ENCODE measurements at regions not wholly inside any gene's neighbourhood (a gene's known extent, or its start where the extent isn't known, plus 50 kb on each side); places are given as distances from the start of the nearest gene placed in this dataset.

DNA sequence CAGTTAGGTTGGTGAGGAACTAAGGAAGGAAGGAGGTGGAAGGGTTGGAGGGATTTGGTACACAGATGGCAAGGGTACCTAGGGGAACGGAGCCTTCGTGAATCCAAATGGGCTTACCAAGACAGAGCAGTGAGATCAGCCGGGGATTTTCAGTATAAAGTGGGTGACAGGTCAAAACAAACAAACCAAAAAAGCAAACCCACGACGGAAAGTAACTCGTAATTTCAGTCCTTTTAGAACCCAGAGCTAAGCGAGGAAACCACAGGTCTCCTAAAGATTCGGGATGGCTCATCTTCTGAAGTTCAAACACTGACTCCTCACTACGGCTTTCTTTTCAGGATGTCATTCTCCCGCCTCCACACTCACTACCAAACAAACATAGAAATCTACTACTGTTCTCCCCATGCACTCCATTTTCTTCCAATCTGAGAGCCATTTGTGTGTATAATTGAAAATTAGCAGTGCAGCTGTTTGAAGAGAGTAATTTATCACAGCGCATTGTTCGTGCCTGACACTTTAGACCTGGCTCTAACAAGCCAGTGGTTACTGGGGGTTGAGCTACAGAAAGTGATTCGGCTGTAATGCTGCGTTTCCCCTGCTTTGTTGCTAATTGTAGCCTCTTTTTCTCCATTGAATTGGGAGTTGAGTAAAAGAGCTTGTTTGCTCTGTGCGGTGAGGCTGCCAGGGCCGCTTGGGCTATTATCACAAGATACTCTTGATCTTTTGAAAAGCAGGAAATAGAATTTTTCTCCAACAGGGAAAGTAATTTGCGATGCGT is 64.7 kb upstream of the CCDC39 start:
- Histone ChIP-seq H3K79me2 (ENCODE audit: control insufficient read depth, insufficient read depth, low read length) (no peaks in the 10 kb centered on the region), H3K9me3 (replicated peaks; ENCODE audit: control insufficient read depth, insufficient read depth, low read length) (no peaks in the 10 kb centered on the region), H3K9me1 (replicated peaks; ENCODE audit: control insufficient read depth, extremely low read depth, insufficient read depth, low read length) (no peaks in the 10 kb centered on the region), H3K4me2 (ENCODE audit: insufficient read depth, low read length) (no peak overlapping the region), H3K4me1 (ENCODE audit: control insufficient read depth, extremely low read depth, insufficient read depth, low read length) (no peaks in the 10 kb centered on the region), H3K4me3 (replicated peaks in 1 of 3; ENCODE audit: insufficient read depth in 1 of 3, low read depth in 1 of 3, low read length in 3 of 3) (no peak overlapping the region), H2AFZ (ENCODE audit: low read depth, low read length) (no peak overlapping the region), H3K27ac (ENCODE audit: insufficient read depth, low read depth, low read length) (no peak overlapping the region), H3K36me3 (ENCODE audit: control insufficient read depth in 2 of 2, extremely low read depth in 1 of 2, insufficient read depth in 2 of 2, low read length in 2 of 2) (no peaks in the 10 kb centered on the region), H3K9ac (replicated peaks; ENCODE audit: extremely low read depth, insufficient read depth, low read length) (no peak overlapping the region), H4K20me1 (replicated peaks; ENCODE audit: control insufficient read depth, extremely low read depth, insufficient read depth, low read length) (no peaks in the 10 kb centered on the region), H3K27me3 (ENCODE audit: control insufficient read depth in 2 of 2, insufficient read depth in 2 of 2, low read length in 2 of 2) (no peaks in the 10 kb centered on the region)
- ChIA-PET CTCF (no interaction called here), POLR2A (interaction anchor here (0.6 kb wide), 1 partner anchor 911 kb away, joined by 3 read pairs; no protein-coding TSS in a partner anchor)
- TF ChIP-seq MYC (IDR thresholded peaks at IDR 0.05; ENCODE audit: low read depth, low read length) (no peak), FOS (IDR thresholded peaks at IDR 0.05; ENCODE audit: borderline replicate concordance, insufficient read depth, low read length) (no peak), POLR2AphosphoS5 (IDR thresholded peaks at IDR 0.05; ENCODE audit: insufficient read depth, low read depth, low read length) (no peak), EZH2 (IDR thresholded peaks at IDR 0.05; ENCODE audit: borderline replicate concordance, low read depth, low read length, severe bottlenecking) (no peak), GATA2 (IDR thresholded peaks at IDR 0.05; ENCODE audit: insufficient read depth, insufficient read length, low read depth, low read length) (no peak), POLR2A (IDR thresholded peaks at IDR 0.05; ENCODE audit: low read depth, low read length) (no peak), JUN (IDR thresholded peaks at IDR 0.05; ENCODE audit: borderline replicate concordance, insufficient read depth, insufficient read length, low read depth) (no peak)
- TF ChIP-seq, protein P1, sequence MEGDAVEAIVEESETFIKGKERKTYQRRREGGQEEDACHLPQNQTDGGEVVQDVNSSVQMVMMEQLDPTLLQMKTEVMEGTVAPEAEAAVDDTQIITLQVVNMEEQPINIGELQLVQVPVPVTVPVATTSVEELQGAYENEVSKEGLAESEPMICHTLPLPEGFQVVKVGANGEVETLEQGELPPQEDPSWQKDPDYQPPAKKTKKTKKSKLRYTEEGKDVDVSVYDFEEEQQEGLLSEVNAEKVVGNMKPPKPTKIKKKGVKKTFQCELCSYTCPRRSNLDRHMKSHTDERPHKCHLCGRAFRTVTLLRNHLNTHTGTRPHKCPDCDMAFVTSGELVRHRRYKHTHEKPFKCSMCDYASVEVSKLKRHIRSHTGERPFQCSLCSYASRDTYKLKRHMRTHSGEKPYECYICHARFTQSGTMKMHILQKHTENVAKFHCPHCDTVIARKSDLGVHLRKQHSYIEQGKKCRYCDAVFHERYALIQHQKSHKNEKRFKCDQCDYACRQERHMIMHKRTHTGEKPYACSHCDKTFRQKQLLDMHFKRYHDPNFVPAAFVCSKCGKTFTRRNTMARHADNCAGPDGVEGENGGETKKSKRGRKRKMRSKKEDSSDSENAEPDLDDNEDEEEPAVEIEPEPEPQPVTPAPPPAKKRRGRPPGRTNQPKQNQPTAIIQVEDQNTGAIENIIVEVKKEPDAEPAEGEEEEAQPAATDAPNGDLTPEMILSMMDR (IDR thresholded peaks at IDR 0.05; ENCODE audit: extremely low read depth in 1 of 2, insufficient read depth in 1 of 2, low read depth in 1 of 2, low read length in 2 of 2), result no peak
- TF ChIP-seq, protein P2, sequence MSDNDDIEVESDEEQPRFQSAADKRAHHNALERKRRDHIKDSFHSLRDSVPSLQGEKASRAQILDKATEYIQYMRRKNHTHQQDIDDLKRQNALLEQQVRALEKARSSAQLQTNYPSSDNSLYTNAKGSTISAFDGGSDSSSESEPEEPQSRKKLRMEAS (IDR thresholded peaks at IDR 0.05; ENCODE audit: insufficient read depth, insufficient read length), result no peak
- FAIRE-seq (no peak), DNase-seq (ENCODE audit: low read depth, low spot score) (no peak)
- intact Hi-C loops (cut with micrococcal nuclease), result no loop called here
- no TSS peak for BruUV-seq (replicated peaks)
- dilution Hi-C loops (cut with MboI; ENCODE audit: extremely low pct_ligation_motif_present, low sequenced_read_pairs), result no loop called here

All from endothelial cell of umbilical vein (primary cell).